Neural cell (in vitro differentiated cells): ENCODE measurements at regions not wholly inside any gene's neighbourhood (a gene's known extent, or its start where the extent isn't known, plus 50 kb on each side); places are given as distances from the start of the nearest gene placed in this dataset.

Experiments
- H2AFZ ChIP-seq: fragments of 200-600, 300-800 bp; sonication (generic), shearing (Covaris generic); 2 replicates; pipeline ENCODE4 v1.6.0; 2014; ENCODE audit warnings: low read depth, mild to moderate bottlenecking, antibody characterized with exemption, low read length, moderate library complexity
- H3F3A ChIP-seq: fragments of 200-600 bp; shearing (Covaris generic); 2 replicates; pipeline ENCODE4 v1.6.1; 2016; ENCODE audit warnings: mild to moderate bottlenecking, moderate library complexity, mixed read lengths, antibody characterized with exemption, low read length; ENCODE audit not compliant: insufficient read depth, poor library complexity, severe bottlenecking
- H3K27ac ChIP-seq: fragments of 200-600, 300-800 bp; sonication (generic), shearing (Covaris generic); 2 replicates; pipeline ENCODE4 v1.5.1; 2014; ENCODE audit warnings: mild to moderate bottlenecking, low read length, moderate library complexity
- H3K27me3 ChIP-seq: fragments of 300-800, 200-600 bp; sonication (generic), shearing (Covaris generic); 2 replicates; pipeline ENCODE4 v1.6.0; 2014; ENCODE audit warnings: mild to moderate bottlenecking, low read depth, low read length, moderate library complexity; ENCODE audit not compliant: insufficient read depth
- H3K36me3 ChIP-seq: fragments of 300-800, 200-600 bp; sonication (generic), shearing (Covaris generic); 2 replicates; pipeline ENCODE4 v1.5.1; 2014; ENCODE audit warnings: mild to moderate bottlenecking, antibody characterized with exemption, low read length, moderate library complexity; ENCODE audit not compliant: insufficient read depth
- H3K4me2 ChIP-seq: fragments of 300-800, 200-600 bp; sonication (generic), shearing (Covaris generic); 2 replicates; pipeline ENCODE4 v1.6.0; 2014; ENCODE audit warnings: mild to moderate bottlenecking, low read length
- H3K4me3 ChIP-seq: fragments of 300-800, 200-600 bp; sonication (generic), shearing (Covaris generic); 2 replicates; pipeline ENCODE4 v1.5.1; 2014; ENCODE audit warnings: mild to moderate bottlenecking, low read length, moderate library complexity
- H3K79me2 ChIP-seq: fragments of 200-600 bp; shearing (Covaris generic); replicated peaks from 2 replicates; pipeline ENCODE4 v1.6.0; 2014; ENCODE audit warnings: mild to moderate bottlenecking, low read length, moderate library complexity; ENCODE audit not compliant: insufficient read depth
- H3K9ac ChIP-seq: fragments of 300-800, 200-600 bp; sonication (generic), shearing (Covaris generic); 2 replicates; pipeline ENCODE4 v1.6.1; 2016; ENCODE audit warnings: mild to moderate bottlenecking, low read length, mixed read lengths
- H3K9me2 ChIP-seq: fragments of 200-600 bp; shearing (Covaris generic); 2 replicates; pipeline ENCODE4 v1.6.1; 2016; ENCODE audit warnings: mild to moderate bottlenecking, low read length, mixed read lengths; ENCODE audit not compliant: insufficient read depth
- H3K9me3 ChIP-seq: fragments of 200-600, 300-800 bp; sonication (generic), shearing (Covaris generic); 2 replicates; pipeline ENCODE4 v1.6.1; 2016; ENCODE audit warnings: mild to moderate bottlenecking, mixed run types, low read length, moderate library complexity, mixed read lengths
- H4K20me1 ChIP-seq: fragments of 200-600 bp; shearing (Covaris generic); 2 replicates; pipeline ENCODE4 v1.6.1; 2016; ENCODE audit warnings: mild to moderate bottlenecking, mixed run types; ENCODE audit not compliant: insufficient read depth
- EP300 ChIP-seq: fragments of 450-650 bp; conservative IDR thresholded peaks from 2 replicates; pipeline ENCODE4 v1.6.1; 2014; ENCODE audit warnings: antibody characterized with exemption, mild to moderate bottlenecking, moderate library complexity; ENCODE audit not compliant: poor library complexity, severe bottlenecking
- EZH2 ChIP-seq: fragments of 200-600, 300-800 bp; shearing (Covaris generic), sonication (generic); IDR thresholded peaks from 2 replicates; pipeline ENCODE4 v1.6.1; 2014; ENCODE audit warnings: antibody characterized with exemption, low read length, borderline replicate concordance, mild to moderate bottlenecking; ENCODE audit not compliant: insufficient read depth, poor library complexity, severe bottlenecking
- MXI1 ChIP-seq: fragments of 450-650 bp; conservative IDR thresholded peaks from 2 replicates; pipeline ENCODE4 v1.6.1; 2014; ENCODE audit warnings: antibody characterized with exemption, mild to moderate bottlenecking; ENCODE audit not compliant: poor library complexity, severe bottlenecking
- POLR2AphosphoS5 ChIP-seq: IDR thresholded peaks from 2 replicates; pipeline ENCODE4 v1.6.1; 2012
- RAD21 ChIP-seq: fragments of 450-650 bp; conservative IDR thresholded peaks from 2 replicates; pipeline ENCODE4 v1.6.1; 2014; ENCODE audit warnings: antibody characterized with exemption, mild to moderate bottlenecking, moderate library complexity
- SMC3 ChIP-seq: fragments of 450-650 bp; conservative IDR thresholded peaks from 2 replicates; pipeline ENCODE4 v1.6.1; 2014; ENCODE audit warnings: antibody characterized with exemption, mild to moderate bottlenecking, moderate library complexity; ENCODE audit not compliant: poor library complexity
- TAF1 ChIP-seq: IDR thresholded peaks from 2 replicates; pipeline ENCODE4 v1.6.1; 2012; ENCODE audit warnings: low read depth
- TF ChIP-seq, protein P1 (sequence below): IDR thresholded peaks from 2 replicates; pipeline ENCODE4 v1.6.1; 2012; ENCODE audit warnings: borderline replicate concordance
- TF ChIP-seq, protein P2 (sequence below): fragments of 450-650 bp; IDR thresholded peaks from 2 replicates; pipeline ENCODE4 v1.5.1; 2014; ENCODE audit warnings: antibody characterized with exemption, mild to moderate bottlenecking, moderate library complexity; ENCODE audit not compliant: poor library complexity, severe bottlenecking

DNA sequence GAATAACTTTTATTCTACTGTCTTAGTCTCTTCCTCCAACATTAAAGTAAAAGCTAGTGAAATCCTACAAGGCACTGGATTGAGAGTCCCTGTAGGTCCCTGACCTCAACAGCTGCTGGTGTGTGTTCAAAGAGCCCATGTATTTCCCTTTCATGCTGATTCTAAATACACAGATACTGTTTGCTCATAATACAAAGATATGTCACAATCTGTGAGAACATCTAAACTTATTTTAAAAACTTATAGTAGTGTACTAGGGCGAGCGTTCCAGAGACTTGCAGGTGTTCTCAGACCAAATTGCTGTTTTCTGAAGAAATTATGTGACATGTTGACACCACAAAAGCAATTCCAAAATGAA, 145.9 kb upstream of the LIPC start:
- TF ChIP-seq POLR2AphosphoS5 = no peak
- no peak for TF ChIP-seq EP300
- TF ChIP-seq RAD21 = no peak
- no peak for TF ChIP-seq EZH2
- TF ChIP-seq SMC3 = no peak
- TF ChIP-seq, protein P1, sequence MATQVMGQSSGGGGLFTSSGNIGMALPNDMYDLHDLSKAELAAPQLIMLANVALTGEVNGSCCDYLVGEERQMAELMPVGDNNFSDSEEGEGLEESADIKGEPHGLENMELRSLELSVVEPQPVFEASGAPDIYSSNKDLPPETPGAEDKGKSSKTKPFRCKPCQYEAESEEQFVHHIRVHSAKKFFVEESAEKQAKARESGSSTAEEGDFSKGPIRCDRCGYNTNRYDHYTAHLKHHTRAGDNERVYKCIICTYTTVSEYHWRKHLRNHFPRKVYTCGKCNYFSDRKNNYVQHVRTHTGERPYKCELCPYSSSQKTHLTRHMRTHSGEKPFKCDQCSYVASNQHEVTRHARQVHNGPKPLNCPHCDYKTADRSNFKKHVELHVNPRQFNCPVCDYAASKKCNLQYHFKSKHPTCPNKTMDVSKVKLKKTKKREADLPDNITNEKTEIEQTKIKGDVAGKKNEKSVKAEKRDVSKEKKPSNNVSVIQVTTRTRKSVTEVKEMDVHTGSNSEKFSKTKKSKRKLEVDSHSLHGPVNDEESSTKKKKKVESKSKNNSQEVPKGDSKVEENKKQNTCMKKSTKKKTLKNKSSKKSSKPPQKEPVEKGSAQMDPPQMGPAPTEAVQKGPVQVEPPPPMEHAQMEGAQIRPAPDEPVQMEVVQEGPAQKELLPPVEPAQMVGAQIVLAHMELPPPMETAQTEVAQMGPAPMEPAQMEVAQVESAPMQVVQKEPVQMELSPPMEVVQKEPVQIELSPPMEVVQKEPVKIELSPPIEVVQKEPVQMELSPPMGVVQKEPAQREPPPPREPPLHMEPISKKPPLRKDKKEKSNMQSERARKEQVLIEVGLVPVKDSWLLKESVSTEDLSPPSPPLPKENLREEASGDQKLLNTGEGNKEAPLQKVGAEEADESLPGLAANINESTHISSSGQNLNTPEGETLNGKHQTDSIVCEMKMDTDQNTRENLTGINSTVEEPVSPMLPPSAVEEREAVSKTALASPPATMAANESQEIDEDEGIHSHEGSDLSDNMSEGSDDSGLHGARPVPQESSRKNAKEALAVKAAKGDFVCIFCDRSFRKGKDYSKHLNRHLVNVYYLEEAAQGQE = no peak
- no peak for TF ChIP-seq MXI1
- TF ChIP-seq, protein P2, sequence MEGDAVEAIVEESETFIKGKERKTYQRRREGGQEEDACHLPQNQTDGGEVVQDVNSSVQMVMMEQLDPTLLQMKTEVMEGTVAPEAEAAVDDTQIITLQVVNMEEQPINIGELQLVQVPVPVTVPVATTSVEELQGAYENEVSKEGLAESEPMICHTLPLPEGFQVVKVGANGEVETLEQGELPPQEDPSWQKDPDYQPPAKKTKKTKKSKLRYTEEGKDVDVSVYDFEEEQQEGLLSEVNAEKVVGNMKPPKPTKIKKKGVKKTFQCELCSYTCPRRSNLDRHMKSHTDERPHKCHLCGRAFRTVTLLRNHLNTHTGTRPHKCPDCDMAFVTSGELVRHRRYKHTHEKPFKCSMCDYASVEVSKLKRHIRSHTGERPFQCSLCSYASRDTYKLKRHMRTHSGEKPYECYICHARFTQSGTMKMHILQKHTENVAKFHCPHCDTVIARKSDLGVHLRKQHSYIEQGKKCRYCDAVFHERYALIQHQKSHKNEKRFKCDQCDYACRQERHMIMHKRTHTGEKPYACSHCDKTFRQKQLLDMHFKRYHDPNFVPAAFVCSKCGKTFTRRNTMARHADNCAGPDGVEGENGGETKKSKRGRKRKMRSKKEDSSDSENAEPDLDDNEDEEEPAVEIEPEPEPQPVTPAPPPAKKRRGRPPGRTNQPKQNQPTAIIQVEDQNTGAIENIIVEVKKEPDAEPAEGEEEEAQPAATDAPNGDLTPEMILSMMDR = no peak
- TF ChIP-seq TAF1 = no peak
- Histone ChIP-seq H3K79me2 (no peaks in the 10 kb centered on the region), H2AFZ (no peak overlapping the region), H3K4me3 (no peak overlapping the region), H3K36me3 (no peaks in the 10 kb centered on the region), H3F3A (no peaks in the 10 kb centered on the region), H3K9ac (no peak overlapping the region), H3K9me2 (no peaks in the 10 kb centered on the region), H3K4me2 (no peak overlapping the region), H4K20me1 (no peaks in the 10 kb centered on the region), H3K9me3 (no peaks in the 10 kb centered on the region), H3K27ac (no peak overlapping the region), H3K27me3 (no peaks in the 10 kb centered on the region)

DNA sequence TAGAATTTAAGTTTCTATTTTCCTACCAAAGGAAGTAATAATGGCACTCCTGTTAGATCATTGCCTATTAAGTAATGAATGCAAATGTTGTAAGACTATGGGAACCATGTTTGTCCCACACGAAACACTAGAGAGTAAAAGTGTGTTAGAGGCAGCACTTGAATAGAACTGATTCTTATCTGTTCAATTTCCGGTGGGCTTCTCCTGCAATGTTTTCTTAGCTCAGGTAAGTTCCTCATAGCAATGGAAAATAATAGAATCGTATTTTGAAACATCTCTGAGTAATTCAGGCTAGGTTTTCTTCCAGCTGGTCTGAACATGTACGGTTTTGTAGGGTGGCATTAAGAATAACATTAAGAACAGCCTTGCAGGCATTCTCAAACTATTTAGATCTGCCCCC, 145.3 kb upstream of the LIPC start:
- no peaks in the 10 kb centered on the region for H3K36me3 ChIP-seq
- no peaks in the 10 kb centered on the region for H3F3A ChIP-seq
- TF ChIP-seq EP300 = no peak
- H3K27me3 ChIP-seq = no peaks in the 10 kb centered on the region
- no peak overlapping the region for H3K4me3 ChIP-seq
- H4K20me1 ChIP-seq = no peaks in the 10 kb centered on the region
- no peak overlapping the region for H3K4me2 ChIP-seq
- H3K79me2 ChIP-seq = no peaks in the 10 kb centered on the region
- H3K9me2 ChIP-seq = no peaks in the 10 kb centered on the region
- no peaks in the 10 kb centered on the region for H3K9me3 ChIP-seq
- no peak overlapping the region for H3K9ac ChIP-seq
- H2AFZ ChIP-seq = no peak overlapping the region
- no peak overlapping the region for H3K27ac ChIP-seq

DNA sequence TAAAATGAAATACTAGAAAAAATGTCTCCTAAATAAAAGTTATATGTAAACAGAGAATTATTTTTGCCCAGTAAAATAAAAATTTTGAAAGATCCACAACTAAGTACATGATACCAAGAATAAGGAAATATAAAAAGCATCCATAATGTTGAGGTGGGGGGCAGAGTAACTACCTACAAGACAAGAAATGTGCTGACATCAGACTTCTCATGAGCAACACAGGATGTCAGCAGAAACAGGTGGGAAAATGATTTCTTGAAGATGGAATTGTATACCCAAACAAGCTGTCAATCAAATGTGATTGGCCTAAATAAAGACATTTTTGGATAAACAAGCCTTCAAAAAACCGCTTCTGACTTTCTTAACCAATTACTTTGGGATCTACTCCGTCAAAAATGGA, 143.9 kb upstream of the LIPC start:
- no peak overlapping the region for H2AFZ ChIP-seq
- H3K4me3 ChIP-seq = no peak overlapping the region
- TF ChIP-seq SMC3 (no peak), MXI1 (no peak), EP300 (no peak), POLR2AphosphoS5 (no peak), EZH2 (no peak), TAF1 (no peak), RAD21 (no peak)
- TF ChIP-seq, protein P1 = no peak
- H3K4me2 ChIP-seq = no peak overlapping the region
- no peaks in the 10 kb centered on the region for H3F3A ChIP-seq
- no peaks in the 10 kb centered on the region for H4K20me1 ChIP-seq
- H3K9me3 ChIP-seq = no peaks in the 10 kb centered on the region
- no peaks in the 10 kb centered on the region for H3K36me3 ChIP-seq
- no peak overlapping the region for H3K9ac ChIP-seq
- no peak overlapping the region for H3K27ac ChIP-seq
- no peaks in the 10 kb centered on the region for H3K9me2 ChIP-seq
- no peaks in the 10 kb centered on the region for H3K27me3 ChIP-seq
- H3K79me2 ChIP-seq = no peaks in the 10 kb centered on the region
